Activated CD4-positive, alpha-beta T cell treated with anti-CD3 and anti-CD28 coated beads for 4 hours (primary cell): ENCODE measurements at regions not wholly inside any gene's neighbourhood (a gene's known extent, or its start where the extent isn't known, plus 50 kb on each side); places are given as distances from the start of the nearest gene placed in this dataset.

Source experiments
- DNase-seq, 2 donors: peaks; one replicate each; pipeline ENCODE4 v3.0.0-alpha.2; 2020

DNA sequence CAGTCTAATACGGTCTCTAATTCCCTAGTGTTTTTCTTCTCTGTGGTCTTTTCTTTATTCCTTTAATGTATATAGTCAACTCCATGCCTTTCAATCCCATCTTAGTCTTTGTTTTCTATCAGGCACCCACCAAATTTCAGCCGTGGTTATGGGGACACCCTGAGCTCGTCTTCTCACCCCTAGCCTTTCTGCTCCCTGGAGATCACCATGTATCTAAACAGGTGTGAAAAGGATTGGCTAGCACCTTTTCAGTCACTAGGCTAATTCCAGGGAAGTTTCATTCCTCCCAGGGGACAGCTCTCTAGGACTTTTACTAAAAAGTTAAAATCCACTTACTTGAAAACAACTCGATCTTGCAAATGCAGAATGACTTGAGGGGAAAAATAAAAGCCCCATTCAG, 291.3 kb downstream of the ETNK1 start:
- DNase-seq, result no peak

DNA sequence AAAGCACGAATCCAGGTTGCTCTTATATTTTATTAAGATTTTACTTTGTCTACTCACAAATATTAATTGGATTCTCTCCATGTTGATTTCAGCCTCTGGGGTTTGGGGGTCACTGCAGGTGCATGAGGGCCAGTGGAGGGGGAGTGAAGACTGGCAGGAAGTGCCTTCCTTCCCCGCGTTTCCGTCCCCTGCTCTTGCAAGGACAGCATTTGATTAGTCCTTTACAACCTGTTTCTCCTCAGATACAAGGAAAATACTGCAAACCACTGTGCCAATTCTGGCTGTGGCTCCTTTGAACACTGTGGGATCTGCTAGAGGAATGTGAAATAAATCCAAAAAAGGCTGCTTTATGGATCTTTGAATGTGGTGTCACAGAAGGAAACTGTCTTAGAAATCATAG, 291.8 kb downstream of the ETNK1 start:
- DNase-seq, result no peak

GRCh38 chr12:22919883-22920282, 294.9 kb downstream of the ETNK1 start:
- no peak for DNase-seq

GRCh38 chr12:22923768-22924167, 298.8 kb downstream of the ETNK1 start:
- DNase-seq, result no peak

DNA sequence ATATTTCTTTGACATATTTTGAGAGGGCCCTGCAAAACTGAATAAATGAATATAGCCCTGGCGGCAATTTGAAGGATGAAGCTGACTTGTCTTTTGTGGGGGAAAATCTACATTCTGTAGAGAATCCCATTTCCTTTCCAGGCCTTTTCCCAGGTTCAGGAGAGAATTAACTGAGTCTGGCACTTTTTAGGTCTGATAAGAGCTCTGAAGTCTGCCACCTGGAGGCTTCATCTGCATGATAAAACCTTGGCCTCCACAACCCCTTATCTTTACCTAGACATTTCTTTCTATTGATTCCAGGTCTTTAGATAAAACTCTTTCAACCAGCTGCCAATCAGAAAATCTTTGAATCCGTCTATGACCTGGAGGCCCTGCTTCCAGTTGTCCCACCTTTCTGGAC, 299.4 kb downstream of the ETNK1 start:
- DNase-seq, result no peak

DNA sequence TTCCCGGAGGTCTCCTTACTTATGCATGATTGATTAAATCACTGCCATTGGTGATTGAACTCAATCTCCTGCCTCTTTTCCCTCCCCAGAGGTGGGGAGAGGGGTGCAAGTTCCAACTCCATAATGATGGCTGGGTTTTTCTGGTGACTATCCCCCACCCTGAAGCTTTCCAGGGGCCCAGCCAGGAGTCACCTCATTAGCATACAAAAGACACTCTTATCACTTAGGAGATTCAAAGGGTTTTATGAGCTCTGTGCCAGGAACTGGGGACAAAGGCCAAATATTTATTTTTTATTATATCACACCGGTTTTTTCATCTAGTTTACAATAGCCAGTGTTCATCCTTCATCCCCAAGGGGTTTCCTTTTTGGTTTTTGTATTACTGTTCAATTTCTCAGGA, 300.7 kb downstream of the ETNK1 start:
- no peak for DNase-seq

GRCh38 chr12:22932431-22932830, 307.5 kb downstream of the ETNK1 start:
- DNase-seq, result no peak

DNA sequence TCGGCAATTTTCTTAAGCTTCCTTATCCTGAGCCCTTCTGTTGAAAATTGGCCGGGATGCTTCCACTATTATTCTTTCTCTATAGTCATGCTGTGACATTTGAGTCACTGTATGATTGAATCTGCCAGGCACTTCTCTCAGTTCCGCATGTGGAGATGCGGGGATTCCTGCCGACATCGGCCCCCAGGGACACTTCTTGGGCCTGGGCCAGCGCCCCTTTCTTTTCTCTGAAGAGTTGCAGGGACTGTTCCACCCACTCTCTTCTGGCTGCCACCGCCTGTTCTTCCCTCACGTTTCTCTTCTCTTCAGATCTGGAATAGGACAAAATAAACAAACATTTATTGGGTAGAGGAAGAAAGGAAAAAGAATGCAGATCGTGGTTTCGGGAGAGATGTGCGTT, 310.1 kb downstream of the ETNK1 start:
- no peak for DNase-seq

GRCh38 chr12:22935501-22935900, 310.5 kb downstream of the ETNK1 start:
- no peak for DNase-seq

- no peak for DNase-seq
Measured at GRCh38 chr12:22938323-22938722, 313.4 kb downstream of the ETNK1 start.

DNA sequence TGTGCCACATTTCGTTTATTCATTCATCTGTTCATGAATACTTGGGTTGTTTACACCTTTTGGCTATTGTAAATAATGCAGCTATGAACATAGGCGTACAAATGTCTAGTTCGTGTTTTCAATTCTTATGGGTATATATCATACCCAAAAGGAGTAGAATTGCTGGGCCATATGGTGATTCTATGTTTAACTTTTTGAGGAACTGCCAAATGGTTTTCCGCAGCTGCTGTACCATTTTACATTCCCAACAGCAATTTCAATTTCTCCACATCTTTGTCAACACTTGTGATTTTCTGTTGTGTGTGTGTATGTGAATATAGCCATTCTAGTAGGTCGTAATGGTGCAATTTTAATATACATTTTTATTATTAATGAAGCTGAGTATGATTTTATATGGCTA, 326.2 kb downstream of the ETNK1 start:
- DNase-seq, result no peak

DNA sequence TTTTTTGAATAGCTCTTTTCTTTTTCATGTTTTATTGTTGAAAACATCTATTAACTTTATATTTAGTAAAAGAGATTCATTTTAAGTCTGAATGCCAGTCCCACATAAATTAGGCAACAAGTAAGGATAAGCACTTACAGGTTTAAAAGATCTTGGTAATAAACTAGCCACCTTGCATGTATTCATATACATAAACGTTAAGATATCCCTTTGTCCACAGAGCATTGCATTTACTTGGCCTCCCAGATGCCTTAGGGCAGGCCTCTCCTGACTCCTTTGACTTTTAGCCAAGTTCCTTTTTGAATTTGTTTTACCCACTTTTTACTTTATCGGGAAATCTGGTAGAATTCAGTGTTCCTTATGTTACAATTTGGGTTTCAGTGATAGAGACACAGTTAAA, 331.7 kb downstream of the ETNK1 start:
- no peak for DNase-seq

DNA sequence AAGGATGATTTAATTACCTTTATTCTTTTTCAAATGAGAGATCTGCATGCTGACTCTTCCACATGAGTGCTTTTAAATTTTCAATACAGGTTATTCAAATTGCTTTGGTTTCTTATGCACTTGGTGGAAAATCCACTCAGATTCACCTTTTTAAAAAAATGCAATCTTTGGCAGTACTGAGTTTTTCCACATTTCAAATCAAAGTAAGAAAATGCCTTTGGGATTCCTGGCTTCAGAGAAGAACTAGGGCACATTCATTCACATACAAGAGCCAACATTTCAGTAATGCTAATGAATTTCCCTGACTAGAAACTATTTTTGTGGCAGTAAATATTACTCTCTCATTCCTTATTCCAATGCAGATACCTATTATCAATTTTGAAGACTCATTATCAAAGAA, 342.2 kb downstream of the ETNK1 start:
- no peak for DNase-seq

GRCh38 chr12:22969521-22969920, 344.6 kb downstream of the ETNK1 start:
- no peak for DNase-seq

DNA sequence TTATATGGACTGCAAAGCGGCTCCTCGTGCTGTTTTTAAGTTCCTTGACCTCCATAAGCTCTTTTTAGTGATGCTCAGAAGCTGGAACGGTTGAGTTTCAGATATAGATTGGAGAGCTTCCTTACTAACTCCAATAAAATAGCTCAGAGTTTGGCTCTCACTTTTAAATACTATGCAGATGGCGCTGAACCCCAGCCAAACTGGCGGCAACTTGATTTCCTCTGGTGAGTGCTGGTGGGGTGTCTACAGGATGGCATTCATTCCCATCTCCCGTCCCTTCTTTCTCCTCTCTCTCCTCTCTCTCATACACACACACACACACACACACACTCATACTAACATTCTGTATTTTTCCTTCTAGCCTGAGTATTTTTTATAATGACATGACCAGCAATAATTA, 346.3 kb downstream of the ETNK1 start:
- no peak for DNase-seq

GRCh38 chr12:22971701-22972191, 346.8 kb downstream of the ETNK1 start:
- no peak for DNase-seq

DNA sequence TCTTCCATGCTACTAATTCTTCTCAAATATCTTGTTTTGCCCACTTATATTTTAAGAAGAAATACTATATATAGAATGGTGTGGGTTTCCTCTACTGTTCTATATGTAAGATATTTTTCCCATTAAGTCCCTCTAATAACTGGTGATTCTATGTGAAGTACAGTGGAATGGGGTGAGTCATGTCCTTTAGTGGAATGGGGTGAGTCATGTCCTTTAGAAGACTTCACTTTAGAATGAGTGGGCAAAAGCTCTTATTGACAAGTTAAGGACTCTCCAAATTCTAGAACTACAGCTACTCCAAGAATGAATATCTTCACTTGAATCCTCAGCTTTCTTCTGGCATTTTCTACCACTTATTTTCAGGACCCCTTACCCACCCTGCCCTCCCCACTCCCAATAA, 349.9 kb downstream of the ETNK1 start:
- DNase-seq, result no peak

DNA sequence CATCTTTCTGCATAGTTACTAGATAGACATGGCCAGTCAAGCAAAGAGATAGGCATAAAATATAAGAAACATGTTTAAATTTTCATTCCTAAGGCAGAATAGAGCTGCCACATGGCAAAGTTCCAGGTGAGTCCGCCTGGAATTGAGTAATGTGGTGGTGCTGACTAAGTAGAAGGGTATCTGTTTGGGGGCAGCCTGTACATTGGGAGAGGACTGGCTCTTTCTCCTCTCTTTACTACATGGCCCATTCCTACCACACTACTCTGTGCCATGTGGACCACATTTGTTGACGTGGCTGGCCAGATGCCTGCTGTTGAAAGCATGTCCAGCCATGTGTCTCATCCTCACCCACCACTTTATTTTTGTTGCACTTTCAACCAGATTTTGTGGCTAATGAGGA, 354.0 kb downstream of the ETNK1 start:
- no peak for DNase-seq

- no peak for DNase-seq
Measured at GRCh38 chr12:22979854-22980469, 355.0 kb downstream of the ETNK1 start.

DNA sequence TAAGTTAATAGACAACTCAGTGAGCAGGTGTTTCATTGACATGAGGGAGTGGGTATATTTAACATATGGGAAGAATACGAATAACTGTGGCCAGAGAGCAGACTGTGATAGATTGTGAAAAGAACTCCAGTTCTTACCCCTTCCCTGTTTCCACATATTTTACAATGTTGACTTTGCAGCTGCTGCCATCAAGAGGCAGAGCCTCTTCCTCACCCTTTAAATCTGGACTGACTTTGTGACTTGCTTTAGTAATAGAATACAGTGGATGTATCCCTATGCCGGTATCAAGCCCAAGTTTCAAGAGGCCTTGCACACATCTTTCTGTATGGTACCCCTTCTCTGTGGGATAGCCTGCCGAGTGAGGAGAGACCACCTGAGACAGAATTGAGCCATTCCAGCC, 356.7 kb downstream of the ETNK1 start:
- no peak for DNase-seq

DNA sequence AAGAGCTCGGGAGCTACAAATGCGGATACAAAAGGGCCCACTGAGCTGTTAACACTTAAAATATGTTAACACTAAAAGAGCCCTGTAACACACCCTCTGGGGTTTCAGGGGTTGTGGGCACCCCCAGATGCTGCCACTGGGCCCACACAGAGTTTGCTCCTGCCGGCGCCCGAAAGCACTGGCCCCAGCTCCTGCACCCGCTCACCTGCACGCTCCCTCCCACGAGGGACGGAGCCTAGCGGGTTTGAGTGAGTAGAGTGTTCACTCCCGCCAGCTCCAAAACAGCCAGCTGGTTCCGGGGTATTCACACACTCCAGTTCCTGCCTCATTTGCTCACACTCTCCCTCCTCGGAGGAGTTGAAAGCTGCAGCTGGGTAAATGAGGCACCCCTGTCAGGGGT, 357.7 kb downstream of the ETNK1 start:
- no peak for DNase-seq

- no peak for DNase-seq
Measured at GRCh38 chr12:22986997-22987396, 362.0 kb downstream of the ETNK1 start.

DNA sequence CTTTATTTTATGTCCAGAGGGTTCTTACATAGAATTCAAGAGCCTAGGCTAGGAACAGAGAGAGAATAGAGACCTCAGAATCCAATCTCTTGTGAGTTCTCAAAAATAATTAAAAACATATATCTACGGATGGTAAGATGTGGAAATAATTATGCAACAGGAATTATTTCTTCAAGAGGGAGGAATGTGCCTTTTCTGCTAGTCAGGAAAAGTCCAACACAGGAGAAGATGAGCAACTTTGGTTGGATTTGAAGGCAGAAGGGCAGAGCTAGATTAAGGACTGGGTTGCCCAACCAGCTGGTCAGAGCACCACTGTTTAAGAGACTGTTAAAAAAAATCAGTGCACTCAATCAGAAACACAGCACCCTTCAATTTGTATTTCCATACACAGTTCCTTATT, 365.5 kb downstream of the ETNK1 start:
- DNase-seq, result no peak

GRCh38 chr12:22991250-22991844, 366.4 kb downstream of the ETNK1 start:
- no peak for DNase-seq

DNA sequence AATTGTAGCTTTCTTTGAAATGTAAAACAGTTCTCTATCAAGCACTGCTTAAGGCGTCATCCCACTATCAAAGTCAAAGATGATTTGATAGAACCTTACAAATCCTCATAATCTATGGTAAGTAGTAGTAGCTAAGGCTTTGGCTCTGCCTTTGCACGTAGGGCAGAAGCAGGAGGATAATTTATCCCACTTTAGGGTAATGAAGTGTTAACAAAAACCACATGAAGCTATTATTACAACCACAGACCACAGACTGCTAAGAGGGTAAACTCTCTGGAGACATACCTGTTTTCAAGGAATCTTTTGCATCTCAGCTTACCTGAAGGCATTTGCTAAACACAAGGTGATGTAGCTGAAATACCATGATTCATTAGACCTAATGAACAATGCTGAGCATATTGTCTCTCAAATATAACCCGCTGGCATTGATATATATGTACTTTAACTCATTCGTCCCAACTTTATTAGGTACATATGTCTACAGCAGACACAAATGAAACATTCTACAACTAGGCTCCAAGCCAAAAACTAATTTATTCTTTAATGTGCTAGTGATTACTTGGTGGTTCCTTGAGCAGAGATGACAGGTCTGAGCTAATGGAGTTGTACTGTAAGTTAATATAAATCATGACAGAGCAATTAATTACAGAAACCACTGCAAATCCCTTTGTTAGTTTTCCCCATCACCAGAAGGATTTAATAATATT, 368.8 kb downstream of the ETNK1 start:
- no peak for DNase-seq
